ENCODE measurements at regions not wholly inside any gene's neighbourhood (a gene's known extent, or its start where the extent isn't known, plus 50 kb on each side); places are given as distances from the start of the nearest gene placed in this dataset.
"Not testable (repeated sequence)": the region's sequence is repeated elsewhere in the genome, so short reads cannot be mapped to it uniquely, and the experiment has no call there.

DNA sequence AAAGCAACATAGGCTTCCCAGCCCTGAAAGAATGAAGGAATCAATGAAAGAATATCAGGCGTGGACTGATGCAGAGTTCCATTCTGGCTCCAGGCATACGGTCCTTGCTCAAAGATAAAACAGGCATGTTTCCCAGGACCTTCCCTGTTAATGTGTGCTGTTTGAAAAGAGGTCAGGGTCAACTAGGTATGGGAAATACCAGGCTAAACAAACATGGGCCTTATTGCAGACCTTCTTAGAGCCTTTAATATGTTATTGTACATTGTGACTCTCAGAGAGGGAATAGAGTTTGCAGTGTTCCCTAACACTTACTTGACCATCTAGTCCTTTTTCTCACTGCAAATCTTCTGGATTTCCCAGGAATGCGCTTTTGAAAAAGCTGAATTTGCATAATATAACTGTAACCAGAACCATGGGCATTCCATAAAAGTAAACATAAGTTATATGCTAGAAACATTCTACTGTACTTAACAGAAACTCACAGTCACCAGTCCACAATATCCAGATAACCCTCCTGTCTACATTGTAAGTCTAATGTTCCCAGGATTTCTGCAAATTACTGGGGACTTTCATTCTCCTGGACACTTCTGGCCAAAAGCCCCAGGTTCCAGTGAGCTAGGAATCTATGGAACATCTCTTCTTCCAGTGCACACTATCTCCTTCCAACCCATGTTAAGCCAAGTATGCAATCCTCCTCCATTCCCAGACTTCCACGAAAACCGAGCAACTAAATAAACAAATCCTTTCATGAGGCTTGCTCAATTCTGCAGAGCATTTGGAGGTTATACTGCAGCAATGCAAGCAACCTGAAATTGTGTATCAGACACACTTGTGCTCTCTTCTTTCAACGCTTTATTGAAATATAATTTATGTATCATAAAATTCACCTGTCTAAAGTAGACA, 486.6 kb downstream of the SETD4 start:
- peak; percentile 10 for DNase-seq (ENCODE audit: low spot score)

DNA sequence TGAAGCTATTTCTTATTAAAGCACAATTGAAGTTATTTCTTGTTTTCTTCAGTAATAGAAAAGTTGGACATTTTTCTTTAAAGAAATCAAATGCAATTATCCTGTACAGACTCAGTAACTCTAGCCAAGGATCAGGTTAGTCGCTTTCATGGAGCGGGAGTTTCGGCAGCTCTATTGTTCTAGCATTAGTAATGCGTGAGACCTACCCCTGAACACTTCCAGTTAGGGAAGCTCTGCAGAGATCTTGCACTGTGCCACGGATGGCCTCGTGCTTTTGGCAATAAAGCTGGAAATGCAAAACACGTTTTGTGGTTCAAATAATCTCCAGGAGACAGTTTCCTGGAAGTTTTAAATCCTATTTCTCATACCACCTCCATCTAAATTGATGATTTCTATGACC, 488.4 kb downstream of the SETD4 start:
- no peak for DNase-seq (ENCODE audit: low spot score)

DNA sequence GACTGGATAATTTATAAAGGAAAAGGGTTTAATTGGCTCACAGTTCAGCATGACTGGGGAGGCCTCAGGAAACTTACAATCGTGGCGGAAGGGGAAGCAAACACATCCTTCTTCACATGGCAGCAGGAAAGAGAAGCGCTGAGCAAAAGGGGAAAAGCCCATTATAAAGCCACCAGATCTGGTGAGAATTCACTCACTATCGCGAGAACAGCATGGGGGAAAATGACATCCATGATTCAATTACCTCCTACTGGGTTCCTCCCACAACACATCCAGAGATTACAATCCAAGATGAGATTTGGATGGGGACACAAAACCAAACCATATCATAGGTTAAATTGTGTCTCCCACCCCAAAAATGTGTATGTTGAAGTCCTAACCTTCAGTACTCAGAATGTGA, 491.7 kb downstream of the SETD4 start:
- DNase-seq (ENCODE audit: low spot score): no peak

DNA sequence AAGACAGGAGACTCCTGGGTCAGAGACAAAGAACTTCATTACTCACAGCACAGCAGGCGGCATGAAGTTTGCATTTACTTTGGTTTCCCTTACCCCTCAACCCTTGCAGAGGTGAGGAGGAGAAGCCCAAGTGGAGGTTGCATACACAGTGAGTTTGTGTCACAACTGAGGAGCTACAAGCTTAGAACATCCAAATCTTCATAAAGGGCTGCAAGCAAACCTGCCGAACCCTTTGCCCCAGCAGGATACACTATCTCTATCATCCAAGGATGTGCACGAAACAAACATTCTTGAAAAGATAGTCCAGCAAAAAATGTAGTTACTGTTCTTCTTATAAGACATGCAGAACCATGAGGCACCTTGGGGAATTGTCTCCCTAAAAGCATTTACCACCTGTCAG, 493.5 kb downstream of the SETD4 start:
- no peak for DNase-seq (ENCODE audit: low spot score)

DNA sequence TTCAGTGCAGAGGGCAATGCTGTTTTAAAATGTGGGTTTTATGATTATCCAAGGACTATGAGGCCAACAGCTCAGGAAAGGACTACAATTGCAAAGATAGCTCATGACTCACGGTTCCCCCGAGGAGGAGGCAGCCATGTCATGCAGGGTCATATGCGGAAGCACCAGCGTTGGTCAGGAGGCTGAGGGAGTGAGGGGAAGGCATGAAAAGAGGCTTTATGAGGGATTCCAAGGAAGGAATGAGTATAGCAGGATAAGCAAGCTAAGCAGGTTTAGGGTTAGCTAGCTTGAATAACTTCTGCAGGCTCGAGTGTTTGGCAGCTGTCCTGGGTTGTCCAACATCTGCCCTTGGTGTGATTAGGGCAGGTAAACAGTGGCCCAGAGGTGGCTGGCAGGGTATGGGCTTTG, 495.1 kb downstream of the SETD4 start:
- DNase-seq (ENCODE audit: low spot score): peak; percentile 11

DNA sequence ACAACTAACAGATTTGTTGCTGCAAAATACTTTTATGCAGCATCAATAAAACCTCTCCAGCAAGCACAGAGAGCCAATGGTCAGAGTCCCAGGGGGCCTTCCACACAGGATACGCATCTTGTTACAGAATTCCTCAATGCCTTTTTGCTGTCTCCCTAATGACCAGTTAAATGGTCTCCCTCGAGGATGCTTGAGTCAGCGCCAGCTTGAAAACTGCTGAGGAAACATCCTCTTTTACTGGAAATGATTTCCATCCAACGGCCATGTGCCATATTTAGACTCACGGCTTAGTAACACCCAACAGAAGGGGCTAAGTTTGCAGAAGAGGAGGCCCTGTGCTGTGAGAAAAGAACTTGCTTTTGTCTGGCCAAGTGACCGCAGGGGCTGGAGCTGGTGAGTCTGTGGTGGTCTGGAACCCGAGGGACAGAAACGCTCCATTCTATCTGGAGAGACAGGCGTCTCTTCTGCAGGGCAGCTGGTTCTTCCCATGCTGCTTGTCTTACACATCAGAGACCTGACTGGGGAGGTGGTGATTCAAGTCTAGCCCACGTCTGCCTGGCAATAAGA, 496.4 kb downstream of the SETD4 start:
- peak; percentile 34 for DNase-seq (ENCODE audit: low spot score)

DNA sequence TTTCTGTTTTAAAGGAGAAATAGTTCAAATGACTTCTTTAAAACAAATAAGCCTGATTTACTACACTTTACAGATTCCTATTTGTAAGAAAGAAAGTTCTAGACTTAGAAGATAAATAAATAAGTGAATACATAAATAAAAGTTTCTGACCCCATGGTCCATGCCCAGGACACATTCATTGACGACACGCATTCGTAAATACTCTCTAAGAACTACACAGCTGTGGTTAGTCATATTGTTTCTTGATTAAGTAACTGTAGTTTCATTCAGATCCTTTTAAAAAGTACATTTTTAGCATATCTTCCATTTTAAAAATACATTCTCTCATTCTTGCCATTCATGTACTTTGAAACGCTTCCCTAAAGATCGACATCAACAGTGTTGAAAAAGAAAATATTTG, 497.4 kb downstream of the SETD4 start:
- DNase-seq (ENCODE audit: low spot score): no peak

DNA sequence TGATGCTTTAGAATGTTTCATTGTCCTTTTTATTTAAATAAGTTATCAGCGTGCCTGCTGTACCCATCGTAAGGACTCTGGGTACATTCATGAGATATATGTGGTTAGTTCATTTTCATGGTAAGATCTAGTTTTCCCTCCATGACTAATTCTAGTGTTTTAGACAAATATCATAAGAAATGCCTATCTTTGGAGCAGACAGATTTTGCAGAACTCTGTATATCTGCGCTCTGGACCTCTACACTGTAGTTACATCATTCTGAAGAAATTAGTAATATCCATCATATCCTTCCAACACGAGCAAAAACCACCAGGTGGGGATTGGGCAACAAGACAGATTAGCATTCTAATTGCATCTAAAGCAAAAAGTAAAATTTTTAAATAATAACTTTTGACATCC, 499.2 kb downstream of the SETD4 start:
- no peak for DNase-seq (ENCODE audit: low spot score)

DNA sequence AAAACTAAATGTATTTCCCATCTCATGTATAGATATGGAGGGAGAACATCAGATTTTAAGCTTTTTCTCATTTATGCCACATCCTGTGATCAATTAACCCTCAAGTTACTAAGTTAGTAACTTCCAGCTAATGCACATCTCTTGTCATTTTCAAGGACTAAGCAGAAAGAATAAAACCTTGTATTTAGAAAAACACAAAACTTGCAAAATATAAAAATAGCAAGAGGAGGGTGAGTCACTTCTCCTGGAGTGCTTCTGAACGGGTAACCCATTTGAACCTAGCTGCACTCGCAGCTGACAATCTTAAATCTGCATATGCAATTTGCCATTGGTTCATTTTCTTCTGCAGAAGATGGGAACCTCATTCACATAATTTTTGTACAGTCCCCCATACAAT, 500.5 kb downstream of the SETD4 start:
- no peak for DNase-seq (ENCODE audit: low spot score)

DNA sequence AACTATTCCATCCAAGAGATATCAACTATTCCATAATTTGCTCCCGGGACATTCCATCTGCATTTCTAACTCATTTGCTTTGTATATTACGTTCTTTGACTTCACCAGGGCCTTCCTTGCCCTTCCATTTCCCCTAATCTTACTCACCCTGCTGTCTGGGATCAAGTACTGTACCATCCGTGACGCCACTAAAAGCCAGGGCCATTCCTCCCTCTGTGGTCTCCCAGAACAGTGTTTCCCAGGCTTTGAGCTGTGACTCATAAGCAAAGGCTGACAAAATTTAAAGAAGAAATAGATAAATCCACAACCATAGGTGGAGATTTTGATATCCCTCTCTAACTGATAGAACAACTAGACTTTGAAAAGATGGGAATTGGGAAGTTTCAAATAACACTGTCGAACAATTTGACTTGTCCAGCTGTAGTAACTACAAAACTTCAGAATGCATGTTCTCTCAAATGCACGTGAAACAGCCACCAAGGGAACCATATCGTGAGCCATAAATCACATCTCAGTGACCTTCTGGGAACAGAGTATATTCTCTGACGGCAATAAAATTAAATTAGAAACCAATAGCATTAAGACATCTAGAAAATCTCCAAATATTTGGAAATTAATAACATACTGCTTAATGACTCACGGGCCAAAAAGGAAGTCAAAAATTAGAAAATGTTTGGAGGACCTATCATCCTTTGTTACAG, 501.0 kb downstream of the SETD4 start:
- no peak for DNase-seq (ENCODE audit: low spot score)

DNA sequence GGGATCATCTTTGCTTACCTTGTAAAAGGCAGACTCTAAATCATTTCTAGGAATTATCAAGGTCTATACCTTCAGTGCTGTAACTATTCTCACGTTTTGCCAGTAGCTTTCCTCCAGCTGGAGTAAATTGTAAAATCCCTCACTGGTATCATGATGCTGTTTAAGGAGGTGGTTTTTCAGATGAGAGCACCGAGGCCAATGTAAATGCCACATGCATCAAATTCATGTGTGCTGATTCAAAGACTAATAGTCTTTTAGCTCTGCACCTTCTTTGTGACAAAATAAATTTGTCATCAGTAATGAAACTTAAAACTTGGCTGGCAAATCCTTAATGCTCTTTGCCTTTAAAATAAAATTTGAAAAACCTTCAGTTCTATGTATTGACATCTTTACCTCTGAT, 503.8 kb downstream of the SETD4 start:
- no peak for DNase-seq (ENCODE audit: low spot score)

DNA sequence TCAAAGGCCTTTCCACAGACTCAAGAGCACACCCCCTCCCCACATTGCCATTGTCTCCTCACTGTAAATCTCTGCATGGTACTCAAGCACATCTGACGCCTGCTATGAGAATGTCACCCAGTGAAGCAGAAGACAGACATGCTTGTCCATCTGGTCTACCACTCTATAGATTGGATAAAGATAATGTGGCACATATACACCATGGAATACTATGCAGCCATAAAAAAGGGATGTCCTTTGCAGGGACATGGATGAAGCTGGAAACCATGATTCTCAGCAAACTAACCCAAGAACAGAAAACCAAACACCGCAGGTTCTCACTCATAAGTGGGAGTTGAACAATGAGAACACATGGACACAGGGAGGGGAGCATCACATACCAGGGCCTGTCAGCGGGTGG, 503.4 kb upstream of the RUNX1 start:
- DNase-seq (ENCODE audit: low spot score): not testable (repeated sequence)

DNA sequence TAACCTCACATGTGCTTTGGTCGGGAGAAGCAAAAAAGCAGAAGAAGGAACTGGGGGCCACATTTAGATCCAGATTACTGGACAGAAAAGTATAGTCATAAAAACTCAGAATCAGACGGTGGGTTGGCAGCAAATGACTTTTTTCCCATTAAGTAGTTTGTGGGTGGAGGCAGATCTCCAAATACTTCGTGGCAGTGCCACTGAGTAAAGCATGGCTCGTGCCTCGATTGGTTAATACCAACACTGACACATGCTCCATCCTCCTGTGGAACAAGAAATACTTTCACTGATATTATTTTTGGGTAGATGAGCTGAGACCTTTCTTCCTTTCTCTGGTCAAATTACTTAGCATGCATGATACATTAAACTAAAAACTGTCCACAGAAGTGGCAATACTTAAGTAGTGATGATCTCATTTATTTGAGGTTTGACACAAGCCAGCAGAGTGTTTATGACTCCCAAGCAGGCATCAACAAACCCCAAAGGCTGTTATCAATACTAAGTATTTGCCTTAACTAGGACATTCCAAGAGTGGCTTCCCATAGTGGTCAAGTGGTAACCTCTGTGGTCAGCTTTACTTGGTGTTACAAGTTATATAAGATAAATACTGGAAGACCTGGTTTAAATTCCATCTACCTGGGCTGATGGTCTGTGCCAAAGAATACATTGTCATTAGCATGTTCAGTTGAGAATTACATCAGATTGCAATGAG, 500.0 kb upstream of the RUNX1 start:
- no peak for DNase-seq (ENCODE audit: low spot score)

DNA sequence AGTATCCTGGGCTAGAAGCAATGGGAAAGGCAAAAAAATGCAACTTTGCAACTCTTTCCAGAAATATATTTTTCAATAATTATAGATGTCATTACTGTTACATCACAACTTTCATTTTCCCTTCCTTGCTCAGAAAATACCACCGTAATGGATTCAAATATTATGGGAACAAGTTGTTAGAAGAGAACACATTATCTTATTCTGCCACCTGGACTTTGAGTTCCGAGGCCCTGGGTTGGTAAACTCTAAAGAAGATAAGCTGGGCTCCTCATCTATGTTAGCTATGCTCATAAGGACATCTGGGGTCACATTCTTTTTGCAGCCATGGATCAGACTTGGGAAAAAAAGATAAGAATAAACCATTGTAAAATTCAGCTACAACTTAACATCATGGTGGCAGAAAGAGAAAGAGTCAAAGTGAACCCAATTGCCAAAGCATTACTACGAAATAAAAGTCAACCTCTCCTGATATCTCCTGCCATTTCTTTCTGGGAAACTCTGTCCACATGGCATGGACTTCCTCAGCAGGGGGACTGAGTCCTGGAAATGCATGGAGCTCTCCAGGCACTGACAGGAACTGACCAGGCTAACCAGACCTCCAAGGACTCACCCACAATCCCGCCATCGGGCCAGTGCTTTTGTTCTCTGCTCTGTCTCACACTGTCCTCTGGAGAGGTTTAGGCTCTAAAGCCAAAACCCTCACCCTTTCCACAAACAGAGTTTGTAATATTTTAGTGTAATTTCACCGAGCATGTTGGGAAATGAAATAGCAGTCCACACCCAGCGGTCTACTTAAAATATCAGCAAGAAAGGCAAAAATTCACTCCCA, 499.1 kb upstream of the RUNX1 start:
- DNase-seq (ENCODE audit: low spot score): no peak

DNA sequence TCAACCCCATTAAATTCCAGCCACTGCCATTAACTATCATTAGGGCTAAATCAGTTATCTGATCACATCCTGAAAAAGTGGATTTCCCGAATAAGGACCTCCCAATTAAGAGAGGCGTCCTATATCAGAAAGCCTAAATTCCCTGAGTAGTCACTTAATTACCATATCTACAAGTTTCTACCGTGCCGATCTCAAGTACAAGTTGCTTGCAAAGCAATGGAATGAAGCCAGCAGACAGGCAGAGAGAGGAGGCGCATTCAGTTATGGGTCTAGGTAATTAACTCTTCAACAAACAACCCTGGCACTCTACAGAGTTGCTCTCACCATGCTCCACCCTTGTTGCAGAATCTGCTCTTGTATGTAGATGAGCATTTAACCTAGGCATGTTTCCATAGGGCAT, 494.6 kb upstream of the RUNX1 start:
- DNase-seq (ENCODE audit: low spot score): no peak

DNA sequence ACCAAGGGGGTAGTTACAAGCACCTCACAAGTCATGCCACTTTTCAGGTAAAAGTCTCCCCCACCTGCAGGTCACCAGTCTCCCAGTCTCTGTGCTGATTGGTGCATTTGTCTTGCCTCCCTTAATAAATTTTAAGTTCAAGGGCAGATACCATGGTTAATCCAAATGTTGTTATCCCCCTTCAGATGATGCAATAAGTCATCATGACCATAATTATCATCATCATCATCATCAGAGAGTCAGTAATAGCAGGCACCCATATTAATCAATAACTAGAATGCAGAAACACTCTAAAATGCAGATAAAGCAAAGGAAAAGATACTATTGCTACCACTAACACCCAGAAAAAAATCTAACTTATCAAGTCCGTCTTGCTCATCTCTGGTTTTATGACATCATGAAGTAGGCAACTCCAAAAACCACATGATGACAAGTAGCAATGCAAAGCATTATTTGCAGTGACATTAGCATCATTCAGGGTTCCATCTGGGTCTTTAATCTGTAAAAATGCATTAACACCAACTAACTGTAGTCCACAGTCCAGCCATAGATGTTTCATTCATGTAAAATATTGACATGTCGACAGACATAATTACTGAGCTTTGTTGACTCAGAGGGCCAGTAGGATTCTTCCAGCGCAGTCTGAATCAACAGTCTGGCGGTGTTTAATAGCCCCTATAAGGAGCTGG, 492.0 kb upstream of the RUNX1 start:
- DNase-seq (ENCODE audit: low spot score): no peak

DNA sequence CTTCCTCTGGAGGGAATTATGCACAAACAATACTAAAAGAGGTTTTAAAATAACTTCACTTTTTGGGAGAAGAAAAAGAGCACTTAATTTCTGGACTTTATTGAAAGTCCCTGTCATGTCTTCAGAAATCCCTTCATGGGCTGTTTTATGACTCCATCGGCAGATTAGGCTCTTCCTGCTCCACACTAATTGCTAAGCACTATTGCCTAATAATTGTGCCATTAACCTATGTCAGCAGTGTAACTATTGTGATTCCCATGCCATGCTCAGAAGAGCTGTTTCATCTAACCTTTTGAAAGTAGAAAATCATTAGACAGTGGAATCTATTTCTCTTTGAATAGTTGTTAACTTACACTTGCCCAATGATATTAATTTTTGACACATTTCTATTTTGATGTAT, 489.3 kb upstream of the RUNX1 start:
- no peak for DNase-seq (ENCODE audit: low spot score)

DNA sequence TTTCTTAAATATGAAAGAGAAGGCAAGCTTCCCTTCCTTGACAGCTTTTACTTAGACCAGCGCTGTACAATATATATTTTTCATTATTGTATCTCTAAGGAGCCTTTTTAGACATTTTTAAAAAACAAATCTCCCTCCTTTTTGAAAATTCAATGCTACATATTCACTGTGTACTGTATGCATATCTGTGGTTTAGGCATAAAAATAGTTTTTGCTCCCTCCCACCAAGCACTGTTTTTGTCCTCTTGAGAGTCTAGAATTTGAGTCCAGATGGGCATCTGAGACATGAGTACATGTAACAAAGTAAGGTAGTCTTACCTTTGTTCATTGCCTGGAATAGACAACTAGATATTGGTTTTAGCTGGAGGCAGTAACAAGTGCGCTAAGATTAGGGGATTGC, 488.5 kb upstream of the RUNX1 start:
- DNase-seq (ENCODE audit: low spot score): no peak

DNA sequence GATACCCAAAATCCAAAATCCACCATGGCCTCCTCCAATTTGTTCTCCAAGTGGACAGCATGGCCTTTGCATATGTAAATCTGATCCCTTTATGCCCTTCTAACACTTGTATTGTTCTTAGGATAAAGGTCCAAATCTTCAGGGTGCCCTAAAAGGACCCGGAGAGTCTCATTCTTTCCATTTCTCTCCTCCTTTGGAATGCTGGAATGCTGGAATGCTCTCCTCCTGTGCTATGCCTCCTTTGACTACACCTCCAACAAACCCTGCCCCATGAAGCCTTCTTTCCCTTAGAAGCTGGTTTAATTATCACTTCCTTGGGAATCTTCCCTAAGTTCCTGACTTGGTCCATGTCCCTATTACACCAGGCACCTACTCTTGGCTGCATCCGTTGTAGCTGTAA, 484.8 kb upstream of the RUNX1 start:
- no peak for DNase-seq (ENCODE audit: low spot score)

DNA sequence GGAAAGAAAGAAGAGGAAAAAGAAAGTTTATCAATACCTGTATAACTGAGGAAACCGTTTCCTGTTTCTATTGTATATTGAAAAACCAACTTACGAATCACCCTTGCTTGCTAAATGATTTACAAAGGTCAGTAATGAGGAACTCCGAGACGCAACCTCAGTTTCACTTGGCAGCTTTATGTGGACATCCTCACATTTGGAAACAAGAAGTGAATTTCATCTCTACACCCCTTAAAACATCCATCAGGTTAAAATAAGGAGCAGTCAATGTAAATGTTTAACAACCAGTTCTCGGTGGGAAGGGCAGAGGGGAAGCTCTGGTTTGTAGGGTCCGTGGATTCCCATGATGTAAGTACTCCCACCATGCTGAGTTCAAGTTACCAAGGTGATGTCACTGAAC, 481.7 kb upstream of the RUNX1 start:
- peak; percentile 18 for DNase-seq (ENCODE audit: low spot score)

Measured in mucosa of gallbladder (tissue), 1 donor.